ENCODE measurements at regions not wholly inside any gene's neighbourhood (a gene's known extent, or its start where the extent isn't known, plus 50 kb on each side); places are given as distances from the start of the nearest gene placed in this dataset.

- DNase-seq (ENCODE audit: low spot score) = no peak
These were observed 185.8 kb upstream of the BCL6 start for GRCh38 chr3:187931101-187931500.

GRCh38 chr3:187931770-187932278, 186.6 kb upstream of the BCL6 start:
- no peak for DNase-seq (ENCODE audit: low spot score)

GRCh38 chr3:187932530-187932929, 187.3 kb upstream of the BCL6 start:
- DNase-seq (ENCODE audit: low spot score) = no peak

- no peak for DNase-seq (ENCODE audit: low spot score)
These were observed 190.4 kb upstream of the BCL6 start for GRCh38 chr3:187935623-187936156.

GRCh38 chr3:187936676-187937075, 191.4 kb upstream of the BCL6 start:
- no peak for DNase-seq (ENCODE audit: low spot score)

- DNase-seq (ENCODE audit: low spot score) = no peak
These were observed 194.6 kb upstream of the BCL6 start for GRCh38 chr3:187939891-187940290.

GRCh38 chr3:187941135-187941847, 196.0 kb upstream of the BCL6 start:
- DNase-seq (ENCODE audit: low spot score) = no peak

GRCh38 chr3:187941848-187942194, 196.6 kb upstream of the BCL6 start:
- DNase-seq (ENCODE audit: low spot score) = no peak

- no peak for DNase-seq (ENCODE audit: low spot score)
These were observed 197.5 kb upstream of the BCL6 start for GRCh38 chr3:187942658-187943241.

- DNase-seq (ENCODE audit: low spot score) = no peak
These were observed 198.6 kb upstream of the BCL6 start for GRCh38 chr3:187943677-187944389.

- no peak for DNase-seq (ENCODE audit: low spot score)
These were observed 199.3 kb upstream of the BCL6 start for GRCh38 chr3:187944390-187945179.

GRCh38 chr3:187945374-187945773, 200.1 kb upstream of the BCL6 start:
- DNase-seq (ENCODE audit: low spot score) = no peak

GRCh38 chr3:187946163-187946691, 201.0 kb upstream of the BCL6 start:
- DNase-seq (ENCODE audit: low spot score) = peak; percentile 27

GRCh38 chr3:187946981-187947380, 201.7 kb upstream of the BCL6 start:
- no peak for DNase-seq (ENCODE audit: low spot score)

GRCh38 chr3:187947927-187948682, 202.8 kb upstream of the BCL6 start:
- DNase-seq (ENCODE audit: low spot score) = no peak

GRCh38 chr3:187949093-187949820, 204.0 kb upstream of the BCL6 start:
- DNase-seq (ENCODE audit: low spot score) = no peak

GRCh38 chr3:187950671-187951070, 203.3 kb upstream of the LPP start:
- no peak for DNase-seq (ENCODE audit: low spot score)

- DNase-seq (ENCODE audit: low spot score) = no peak
These were observed 202.3 kb upstream of the LPP start for GRCh38 chr3:187951452-187952190.

- no peak for DNase-seq (ENCODE audit: low spot score)
These were observed 201.1 kb upstream of the LPP start for GRCh38 chr3:187952849-187953248.

- DNase-seq (ENCODE audit: low spot score) = no peak
These were observed 199.5 kb upstream of the LPP start for GRCh38 chr3:187954516-187954872.

Data from COLO829 (cell line).